ENCODE measurements at regions not wholly inside any gene's neighbourhood (a gene's known extent, or its start where the extent isn't known, plus 50 kb on each side); places are given as distances from the start of the nearest gene placed in this dataset.

DNA sequence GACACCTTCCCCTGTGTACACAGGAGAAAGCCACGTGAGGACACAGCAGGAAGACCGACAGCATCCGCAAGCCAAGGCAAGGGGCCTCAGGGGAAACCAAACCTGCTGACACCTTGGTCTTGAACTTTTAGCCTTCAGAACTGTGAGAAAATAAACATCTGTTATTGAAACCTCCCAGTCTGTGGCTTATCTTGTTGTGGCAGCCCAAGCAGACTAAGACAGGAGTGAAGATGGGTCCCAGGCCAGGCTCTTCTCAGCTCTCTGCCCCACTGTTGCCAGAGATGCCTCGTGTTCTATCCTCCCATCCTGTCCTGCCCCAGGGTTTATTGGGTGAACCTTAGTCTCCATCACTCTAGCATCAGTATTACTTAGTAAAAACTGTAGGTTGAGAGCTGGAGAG is 236.3 kb downstream of the MATN1 start:
- DNase-seq (ENCODE audit: low read depth, low spot score), result no peak
- ChIA-PET POLR2A (no interaction called here), RAD21 (ENCODE audit: low non-redundant PET in 1 of 2, low total read pairs in 2 of 2, uncharacterized antibody in 2 of 2, unreplicated experiment in 2 of 2) (no interaction called here), CTCF (no interaction called here)
- no peaks in the 10 kb centered on the region for H3K9me2 ChIP-seq (ENCODE audit: insufficient read depth)
- H3K27me3 ChIP-seq (ENCODE audit: insufficient read depth, low read length), result no peaks in the 10 kb centered on the region
- intact Hi-C loops (cut with micrococcal nuclease), result no loop called here
- peaks cover 9 to 13% of the 10 kb centered on the region in 2 experiments; a peak in 2 of 4 replicates for H3K9me3 ChIP-seq (ENCODE audit: control insufficient read depth in 1 of 2, insufficient read depth in 1 of 2, low read depth in 1 of 2, low read length in 2 of 2)
- BruUV-seq (replicated peaks), result no TSS peak
- no peaks in the 10 kb centered on the region for H4K20me1 ChIP-seq (ENCODE audit: insufficient read depth)
- ATAC-seq, result no peak
- H3K79me2 ChIP-seq (ENCODE audit: insufficient read depth, low read length), result no peaks in the 10 kb centered on the region
- H3K4me3 ChIP-seq (replicated peaks in 1 of 2; ENCODE audit: low read depth in 1 of 2, low read length in 2 of 2), result no peak overlapping the region
- no peak overlapping the region for H2AFZ ChIP-seq (ENCODE audit: low read depth, low read length, poor library complexity, severe bottlenecking)
- TF ChIP-seq ZNF274 (IDR thresholded peaks at IDR 0.05; ENCODE audit: low read depth, low read length) (no peak), ELF1 (IDR thresholded peaks at IDR 0.05; ENCODE audit: borderline replicate concordance, low read depth) (no peak), POLR2AphosphoS5 (IDR thresholded peaks at IDR 0.05; ENCODE audit: low read depth, low read length) (no peak), EZH2phosphoT487 (IDR thresholded peaks at IDR 0.05; ENCODE audit: borderline replicate concordance) (no peak), SRF (IDR thresholded peaks at IDR 0.05; ENCODE audit: low read depth) (no peak), JUND (IDR thresholded peaks at IDR 0.05) (no peak), EGR1 (IDR thresholded peaks at IDR 0.05; ENCODE audit: low read depth) (no peak), EZH2 (IDR thresholded peaks at IDR 0.05) (no peak), SIN3A (IDR thresholded peaks at IDR 0.05; ENCODE audit: low read depth) (no peak), ZFX (IDR thresholded peaks at IDR 0.05) (no peak)
- TF ChIP-seq, protein P1, sequence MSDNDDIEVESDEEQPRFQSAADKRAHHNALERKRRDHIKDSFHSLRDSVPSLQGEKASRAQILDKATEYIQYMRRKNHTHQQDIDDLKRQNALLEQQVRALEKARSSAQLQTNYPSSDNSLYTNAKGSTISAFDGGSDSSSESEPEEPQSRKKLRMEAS (IDR thresholded peaks at IDR 0.05), result no peak
- TF ChIP-seq, protein P2, sequence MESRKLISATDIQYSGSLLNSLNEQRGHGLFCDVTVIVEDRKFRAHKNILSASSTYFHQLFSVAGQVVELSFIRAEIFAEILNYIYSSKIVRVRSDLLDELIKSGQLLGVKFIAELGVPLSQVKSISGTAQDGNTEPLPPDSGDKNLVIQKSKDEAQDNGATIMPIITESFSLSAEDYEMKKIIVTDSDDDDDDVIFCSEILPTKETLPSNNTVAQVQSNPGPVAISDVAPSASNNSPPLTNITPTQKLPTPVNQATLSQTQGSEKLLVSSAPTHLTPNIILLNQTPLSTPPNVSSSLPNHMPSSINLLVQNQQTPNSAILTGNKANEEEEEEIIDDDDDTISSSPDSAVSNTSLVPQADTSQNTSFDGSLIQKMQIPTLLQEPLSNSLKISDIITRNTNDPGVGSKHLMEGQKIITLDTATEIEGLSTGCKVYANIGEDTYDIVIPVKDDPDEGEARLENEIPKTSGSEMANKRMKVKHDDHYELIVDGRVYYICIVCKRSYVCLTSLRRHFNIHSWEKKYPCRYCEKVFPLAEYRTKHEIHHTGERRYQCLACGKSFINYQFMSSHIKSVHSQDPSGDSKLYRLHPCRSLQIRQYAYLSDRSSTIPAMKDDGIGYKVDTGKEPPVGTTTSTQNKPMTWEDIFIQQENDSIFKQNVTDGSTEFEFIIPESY (IDR thresholded peaks at IDR 0.05; ENCODE audit: extremely low read depth, insufficient replicate concordance, low read length), result no peak
- H3K27ac ChIP-seq (ENCODE audit: low read depth, low read length), result no peak overlapping the region
- no peaks in the 10 kb centered on the region for H3K36me3 ChIP-seq (ENCODE audit: control insufficient read depth in 1 of 2, insufficient read depth in 2 of 2, low read length in 2 of 2)
- H3K9ac ChIP-seq (ENCODE audit: low read length), result no peak overlapping the region
- H3K4me1 ChIP-seq (ENCODE audit: control insufficient read depth in 1 of 2, insufficient read depth in 2 of 2, low read length in 2 of 2), result no peaks in the 10 kb centered on the region
- no peak overlapping the region for H3K4me2 ChIP-seq (ENCODE audit: low read length)

Data from HCT116 (cell line).